B cell (primary cell): ENCODE measurements at regions not wholly inside any gene's neighbourhood (a gene's known extent, or its start where the extent isn't known, plus 50 kb on each side); places are given as distances from the start of the nearest gene placed in this dataset.

Experiments used
- ATAC-seq: fragments of 200-7000 bp; cut with Tn5 transposase; one replicate; pipeline ENCODE4 v1.10.0; 2021; ENCODE audit warnings: low read depth, mild to moderate bottlenecking, moderate number of reproducible peaks, moderate library complexity
- CTCF ChIA-PET: fragments of 350-600 bp; sonication (Branson Sonifier 250); formaldehyde crosslinking; loops from one replicate; lab custom pipeline; 2021; ENCODE audit warnings: antibody characterized with exemption, inconsistent platforms; lab: Charles Lee
- POLR2A ChIA-PET: fragments of 350-600 bp; sonication (Branson Sonifier 250); formaldehyde crosslinking; loops from one replicate; lab custom pipeline; 2021; ENCODE audit warnings: antibody characterized with exemption; lab: Charles Lee
- DNase-seq: peaks from one replicate; pipeline ENCODE4 v3.0.0; 2013
- H2AFZ ChIP-seq: 2 replicates; pipeline ENCODE4 v1.6.1; 2012; ENCODE audit warnings: mild to moderate bottlenecking, low read depth, low read length; ENCODE audit not compliant: insufficient read depth, poor library complexity, severe bottlenecking
- H3K27ac ChIP-seq, 2 donors: 1 replicate in 1 of 2; 2 replicates in 1 of 2; pipeline ENCODE4 v1.5.1; 2012 to 2013; ENCODE audit warnings: low read length in 2 of 2, mild to moderate bottlenecking in 2 of 2, moderate library complexity in 1 of 2
- H3K27me3 ChIP-seq, 4 experiments: fragments of 200-600 bp in 1 of 4; sonication (generic) in 1 of 4; replicated peaks in 1 of 4; 1 replicate in 2 of 4; 2 replicates in 2 of 4; pipeline versions ENCODE4 v1.6.1 to v1.7.0; 2013 to 2016; ENCODE audit warnings: low read length in 3 of 4, mild to moderate bottlenecking in 2 of 4, mixed read lengths in 1 of 4, moderate library complexity in 1 of 4; ENCODE audit not compliant: insufficient read depth in 4 of 4, control insufficient read depth in 3 of 4; ENCODE audit errors: control extremely low read depth in 1 of 4
- H3K36me3 ChIP-seq, 2 experiments: replicated peaks in 1 of 2; 1 replicate in 1 of 2; 2 replicates in 1 of 2; pipeline versions ENCODE4 v1.6.1 to v1.7.1; 2013; ENCODE audit warnings: low read length in 1 of 2; ENCODE audit not compliant: insufficient read depth in 2 of 2, control insufficient read depth in 1 of 2; ENCODE audit errors: control extremely low read depth in 1 of 2, extremely low read depth in 1 of 2
- H3K4me1 ChIP-seq, 2 donors: fragments of 200-600 bp in 1 of 2; sonication (generic) in 1 of 2; 1 replicate in 1 of 2; 2 replicates in 1 of 2; pipeline versions ENCODE4 v1.5.1 to v1.6.1; 2013 to 2017; ENCODE audit warnings: low read length in 2 of 2; ENCODE audit not compliant: control insufficient read depth in 2 of 2, insufficient read depth in 2 of 2
- H3K4me2 ChIP-seq: replicated peaks from 2 replicates; pipeline ENCODE3; 2012; ENCODE audit warnings: mild to moderate bottlenecking, low read depth, low read length; ENCODE audit not compliant: poor library complexity, severe bottlenecking
- H3K4me3 ChIP-seq, 5 experiments: fragments of 200-600 bp in 1 of 5; sonication (generic) in 1 of 5; 1 replicate in 3 of 5; 2 replicates in 2 of 5; pipeline versions ENCODE4 v1.5.1 to v1.7.0; 2011 to 2016; ENCODE audit warnings: low read length in 4 of 5, mild to moderate bottlenecking in 4 of 5, low read depth in 2 of 5, control low read depth in 1 of 5, moderate library complexity in 1 of 5; ENCODE audit not compliant: insufficient read depth in 1 of 5; ENCODE audit errors: control extremely low read depth in 1 of 5, extremely low read depth in 1 of 5
- H3K79me2 ChIP-seq: fragments of 200-600 bp; sonication (generic); one replicate; pipeline ENCODE4 v1.6.0; 2016; ENCODE audit warnings: low read length; ENCODE audit not compliant: control insufficient read depth, insufficient read depth
- H3K9ac ChIP-seq: fragments of 200-600 bp; sonication (generic); 2 replicates; pipeline ENCODE4 v1.6.1; 2017; ENCODE audit warnings: mild to moderate bottlenecking, low read length, moderate library complexity
- H3K9me3 ChIP-seq, 3 donors: one replicate each; pipeline versions ENCODE4 v1.6.1 to v1.7.1; 2013; ENCODE audit warnings: low read length in 2 of 3; ENCODE audit not compliant: control insufficient read depth in 2 of 3, insufficient read depth in 1 of 3; ENCODE audit errors: control extremely low read depth in 1 of 3
- H4K20me1 ChIP-seq: 2 replicates; pipeline ENCODE4 v1.6.0; 2012; ENCODE audit warnings: mild to moderate bottlenecking, low read length; ENCODE audit not compliant: insufficient read depth, control insufficient read depth, poor library complexity, severe bottlenecking
- H3K27ac Mint-ChIP-seq: one replicate; pipeline ENCODE4 v1.8.0; 2021; ENCODE audit warnings: mixed read lengths
- H3K27me3 Mint-ChIP-seq: one replicate; pipeline ENCODE4 v1.8.0; 2021; ENCODE audit warnings: mixed read lengths
- H3K4me1 Mint-ChIP-seq: one replicate; pipeline ENCODE4 v1.8.0; 2021; ENCODE audit warnings: mixed read lengths
- H3K4me3 Mint-ChIP-seq: one replicate; pipeline ENCODE4 v1.8.0; 2021; ENCODE audit warnings: mixed read lengths
- H3K9me3 Mint-ChIP-seq: one replicate; pipeline ENCODE4 v1.8.0; 2022; ENCODE audit warnings: mixed read lengths; ENCODE audit not compliant: insufficient read depth
- CTCF ChIP-seq: fragments of 200-600 bp; IDR thresholded peaks from one replicate; pipeline ENCODE4 v1.8.0; 2022; ENCODE audit warnings: antibody characterized with exemption, mild to moderate bottlenecking
- EZH2 ChIP-seq: IDR thresholded peaks from 2 replicates; pipeline ENCODE4 v1.6.1; 2012; ENCODE audit warnings: borderline replicate concordance, low read depth, mild to moderate bottlenecking, moderate library complexity, low read length; ENCODE audit not compliant: insufficient read depth, poor library complexity, severe bottlenecking
- WGBS: methylation state at CpG from one replicate; pipeline ENCODE4 v1.1.5; 2013; ENCODE audit warnings: missing lambda C conversion rate; ENCODE audit not compliant: insufficient coverage; 5-methylcytosine and 5-hydroxymethylcytosine counted together
- intact Hi-C: fragments of 100-400 bp; cut with micrococcal nuclease; formaldehyde crosslinking; loops from one replicate; pipeline ENCODE4 v1.10.0; 2022

DNA sequence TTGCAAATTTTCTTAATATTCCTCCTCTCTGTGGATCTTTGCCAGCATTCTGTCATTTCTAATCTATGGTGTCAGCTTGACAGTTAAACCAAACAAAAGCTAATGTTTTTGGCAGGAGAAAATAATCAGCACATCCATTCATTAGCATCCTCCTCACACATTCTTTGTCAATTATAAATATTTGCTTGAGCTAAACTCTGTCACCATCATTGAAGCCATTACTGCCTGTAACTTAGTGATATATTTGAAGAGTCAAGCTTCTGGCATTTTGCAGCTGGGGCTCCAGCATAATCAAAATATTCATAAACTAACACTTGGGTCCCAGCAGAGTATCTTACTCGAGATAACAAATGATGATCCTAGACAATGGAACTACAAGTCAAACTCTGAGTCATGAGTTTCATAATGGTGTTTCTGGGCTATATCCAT lies 126.1 kb downstream of the EIF4E start:
- Histone ChIP-seq H4K20me1 (no peaks in the 10 kb centered on the region), H3K9me3 (no peaks in the 10 kb centered on the region), H3K27me3 (no peaks in the 10 kb centered on the region), H3K9ac (no peak overlapping the region), H3K79me2 (no peaks in the 10 kb centered on the region), H3K4me1 (no peaks in the 10 kb centered on the region), H3K36me3 (no peaks in the 10 kb centered on the region), H3K4me3 (no peak overlapping the region), H3K4me2 (no peak overlapping the region), H3K27ac (no peak overlapping the region), H2AFZ (no peak overlapping the region)
- Mint-ChIP-seq H3K4me1 (no peaks in the 10 kb centered on the region), H3K4me3 (no peak overlapping the region), H3K27ac (no peak overlapping the region), H3K9me3 (no peaks in the 10 kb centered on the region), H3K27me3 (peaks cover 13% of the 10 kb centered on the region)
- ATAC-seq (no peak), DNase-seq (no peak)
- no CpG with 5 or more reads among the region's 1 CpG for WGBS
- CTCF ChIA-PET: no interaction called here
- POLR2A ChIA-PET: no interaction called here
- intact Hi-C loops: no loop called here
- TF ChIP-seq EZH2 (no peak), CTCF (no peak)

DNA sequence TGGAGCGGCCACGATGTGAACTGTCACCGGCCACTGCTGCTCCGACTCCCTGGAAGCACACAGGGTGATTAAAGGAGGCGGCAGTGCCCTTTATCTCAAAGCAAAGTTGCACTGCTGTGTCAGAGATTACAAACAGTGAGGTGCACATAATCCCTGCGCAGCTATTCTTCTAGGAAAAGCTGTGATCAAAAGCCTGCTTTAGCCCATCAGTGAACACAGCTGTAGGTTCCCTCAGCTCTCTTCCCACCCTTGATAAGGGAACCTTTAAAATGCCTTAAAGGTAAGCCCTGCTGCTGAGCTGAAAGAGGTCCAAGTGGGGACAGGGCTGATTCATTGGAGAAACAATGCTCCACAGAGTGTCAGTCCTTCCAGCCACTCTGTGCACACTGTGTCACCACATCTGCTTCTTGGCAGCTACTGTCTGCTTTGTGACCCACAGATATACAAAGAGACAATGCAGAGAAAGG lies 127.6 kb downstream of the EIF4E start:
- Histone ChIP-seq H3K4me3 (no peak overlapping the region), H2AFZ (no peak overlapping the region), H3K4me1 (no peaks in the 10 kb centered on the region), H3K27ac (no peak overlapping the region), H3K36me3 (no peaks in the 10 kb centered on the region), H3K9ac (no peak overlapping the region), H3K9me3 (no peaks in the 10 kb centered on the region), H3K4me2 (no peak overlapping the region), H3K79me2 (no peaks in the 10 kb centered on the region), H3K27me3 (no peaks in the 10 kb centered on the region), H4K20me1 (no peaks in the 10 kb centered on the region)
- peaks cover 16% of the 10 kb centered on the region for H3K27me3 Mint-ChIP-seq
- DNase-seq (no peak), ATAC-seq (no peak)
- H3K27ac Mint-ChIP-seq: no peak overlapping the region
- no peak for TF ChIP-seq CTCF
- no peak for TF ChIP-seq EZH2
- POLR2A ChIA-PET: no interaction called here
- WGBS: 96% methylated on average over 6 of the region's 6 CpGs
- no peak overlapping the region for H3K4me3 Mint-ChIP-seq
- CTCF ChIA-PET: no interaction called here
- H3K9me3 Mint-ChIP-seq: no peaks in the 10 kb centered on the region
- intact Hi-C loops: no loop called here
- no peaks in the 10 kb centered on the region for H3K4me1 Mint-ChIP-seq
